Natural killer cell (primary cell): ENCODE measurements at regions not wholly inside any gene's neighbourhood (a gene's known extent, or its start where the extent isn't known, plus 50 kb on each side); places are given as distances from the start of the nearest gene placed in this dataset.

ENCODE experiments used
- ATAC-seq, 3 donors: fragments of 150-1000 bp in 2 of 3; fragments of 200-7000 bp in 1 of 3; cut with Tn5 transposase; 1 replicate in 1 of 3; 2 replicates in 2 of 3; pipeline ENCODE4 v1.10.0; 2021; ENCODE audit warnings: mild to moderate bottlenecking in 2 of 3, moderate library complexity in 2 of 3
- DNase-seq, 2 donors: peaks; one replicate each; pipeline versions ENCODE4 v3.0.0 to v3.0.0-alpha.2; 2013 to 2021; ENCODE audit warnings: mixed read lengths in 1 of 2
- H3K27ac ChIP-seq: one replicate; pipeline ENCODE4 v1.5.1; 2013; ENCODE audit warnings: mild to moderate bottlenecking, low read length
- H3K27me3 ChIP-seq: one replicate; pipeline ENCODE4 v1.6.1; 2013; ENCODE audit warnings: low read length; ENCODE audit not compliant: control insufficient read depth, insufficient read depth
- H3K36me3 ChIP-seq: one replicate; pipeline ENCODE4 v1.6.1; 2013; ENCODE audit warnings: low read length; ENCODE audit not compliant: control insufficient read depth, insufficient read depth
- H3K4me1 ChIP-seq: one replicate; pipeline ENCODE4 v1.6.1; 2013; ENCODE audit warnings: low read length; ENCODE audit not compliant: control insufficient read depth, insufficient read depth
- H3K4me3 ChIP-seq: one replicate; pipeline ENCODE4 v1.5.1; 2013; ENCODE audit warnings: low read length
- H3K9me3 ChIP-seq: one replicate; pipeline ENCODE4 v1.6.1; 2013; ENCODE audit warnings: low read length; ENCODE audit not compliant: control insufficient read depth, insufficient read depth
- H3K27ac Mint-ChIP-seq, 2 donors: one replicate each; pipeline ENCODE4 v1.8.0; 2022; ENCODE audit warnings: mild to moderate bottlenecking in 2 of 2, mixed read lengths in 2 of 2, moderate library complexity in 1 of 2
- H3K27me3 Mint-ChIP-seq, 2 donors: one replicate each; pipeline ENCODE4 v1.8.0; 2022; ENCODE audit warnings: low read depth in 2 of 2, mixed read lengths in 2 of 2
- H3K36me3 Mint-ChIP-seq: one replicate; pipeline ENCODE4 v1.8.0; 2022; ENCODE audit warnings: mixed read lengths
- H3K4me1 Mint-ChIP-seq, 2 donors: one replicate each; pipeline ENCODE4 v1.8.0; 2022; ENCODE audit warnings: mixed read lengths in 2 of 2
- H3K4me3 Mint-ChIP-seq: one replicate; pipeline ENCODE4 v1.8.0; 2022; ENCODE audit warnings: mild to moderate bottlenecking, moderate library complexity, mixed read lengths
- H3K9me3 Mint-ChIP-seq, 2 donors: one replicate each; pipeline ENCODE4 v1.8.0; 2022; ENCODE audit warnings: mixed read lengths in 2 of 2
- WGBS: methylation state at CpG from one replicate; pipeline ENCODE4 v1.1.7; 2013; ENCODE audit warnings: missing lambda C conversion rate; ENCODE audit not compliant: insufficient coverage; 5-methylcytosine and 5-hydroxymethylcytosine counted together
- intact Hi-C: fragments of 100-400 bp; cut with micrococcal nuclease; formaldehyde crosslinking; loops from one replicate; pipeline ENCODE4 v1.14.2; 2022
- TF ChIP-seq, protein P1 (sequence below): fragments of 200-600 bp; IDR thresholded peaks from one replicate; pipeline ENCODE4 v1.8.0; 2022; ENCODE audit warnings: antibody characterized with exemption

DNA sequence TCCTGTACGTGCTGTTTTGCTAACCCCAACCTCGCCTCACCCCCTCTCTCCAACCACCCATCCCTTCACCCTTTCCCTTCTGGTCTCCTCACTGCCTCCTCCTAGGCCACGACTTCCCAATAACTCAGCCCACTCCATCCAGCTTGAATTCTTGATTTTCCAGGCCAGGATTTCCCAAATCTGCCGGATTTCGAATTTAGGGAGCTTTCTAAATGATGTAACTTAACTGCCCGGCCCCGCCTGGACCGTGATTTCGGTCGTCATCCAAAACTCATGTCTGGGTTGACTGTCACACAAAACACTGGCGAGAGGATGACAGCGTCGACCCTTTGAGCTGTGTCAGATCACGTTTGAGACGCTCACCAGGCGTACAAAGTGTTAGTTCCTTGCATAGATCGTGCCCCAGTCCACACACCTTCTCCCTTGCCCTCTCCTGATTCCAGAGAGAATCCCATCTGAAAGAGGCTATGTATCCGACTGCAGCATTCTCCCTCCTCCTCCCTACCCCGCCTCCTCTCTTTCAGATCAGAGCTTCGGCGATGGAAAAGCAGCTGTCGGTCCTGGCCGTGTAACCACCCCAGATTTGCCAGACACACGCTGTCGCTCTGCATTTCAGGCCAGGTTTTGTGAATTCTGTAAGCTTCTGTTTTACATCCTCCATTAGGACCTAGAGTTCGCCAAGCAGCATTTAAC is 168.2 kb downstream of the GPX5 start:
- no peak overlapping the region for H3K4me3 Mint-ChIP-seq
- Histone ChIP-seq H3K4me1 (no peaks in the 10 kb centered on the region), H3K27ac (no peak overlapping the region), H3K4me3 (no peak overlapping the region), H3K27me3 (peaks cover 33% of the 10 kb centered on the region), H3K9me3 (no peaks in the 10 kb centered on the region), H3K36me3 (no peaks in the 10 kb centered on the region)
- DNase-seq = no peak
- no peak overlapping the region for H3K27ac Mint-ChIP-seq
- TF ChIP-seq, protein P1, sequence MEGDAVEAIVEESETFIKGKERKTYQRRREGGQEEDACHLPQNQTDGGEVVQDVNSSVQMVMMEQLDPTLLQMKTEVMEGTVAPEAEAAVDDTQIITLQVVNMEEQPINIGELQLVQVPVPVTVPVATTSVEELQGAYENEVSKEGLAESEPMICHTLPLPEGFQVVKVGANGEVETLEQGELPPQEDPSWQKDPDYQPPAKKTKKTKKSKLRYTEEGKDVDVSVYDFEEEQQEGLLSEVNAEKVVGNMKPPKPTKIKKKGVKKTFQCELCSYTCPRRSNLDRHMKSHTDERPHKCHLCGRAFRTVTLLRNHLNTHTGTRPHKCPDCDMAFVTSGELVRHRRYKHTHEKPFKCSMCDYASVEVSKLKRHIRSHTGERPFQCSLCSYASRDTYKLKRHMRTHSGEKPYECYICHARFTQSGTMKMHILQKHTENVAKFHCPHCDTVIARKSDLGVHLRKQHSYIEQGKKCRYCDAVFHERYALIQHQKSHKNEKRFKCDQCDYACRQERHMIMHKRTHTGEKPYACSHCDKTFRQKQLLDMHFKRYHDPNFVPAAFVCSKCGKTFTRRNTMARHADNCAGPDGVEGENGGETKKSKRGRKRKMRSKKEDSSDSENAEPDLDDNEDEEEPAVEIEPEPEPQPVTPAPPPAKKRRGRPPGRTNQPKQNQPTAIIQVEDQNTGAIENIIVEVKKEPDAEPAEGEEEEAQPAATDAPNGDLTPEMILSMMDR = no peak
- intact Hi-C loops = no loop called here
- peaks cover 6% of the 10 kb centered on the region for H3K36me3 Mint-ChIP-seq
- H3K4me1 Mint-ChIP-seq = no peaks in the 10 kb centered on the region
- ATAC-seq = no peak
- no peaks in the 10 kb centered on the region for H3K9me3 Mint-ChIP-seq
- 13% methylated on average over 25 of the region's 26 CpGs for WGBS
- peaks cover 74 to 99% of the 10 kb centered on the region in 2 donors for H3K27me3 Mint-ChIP-seq

DNA sequence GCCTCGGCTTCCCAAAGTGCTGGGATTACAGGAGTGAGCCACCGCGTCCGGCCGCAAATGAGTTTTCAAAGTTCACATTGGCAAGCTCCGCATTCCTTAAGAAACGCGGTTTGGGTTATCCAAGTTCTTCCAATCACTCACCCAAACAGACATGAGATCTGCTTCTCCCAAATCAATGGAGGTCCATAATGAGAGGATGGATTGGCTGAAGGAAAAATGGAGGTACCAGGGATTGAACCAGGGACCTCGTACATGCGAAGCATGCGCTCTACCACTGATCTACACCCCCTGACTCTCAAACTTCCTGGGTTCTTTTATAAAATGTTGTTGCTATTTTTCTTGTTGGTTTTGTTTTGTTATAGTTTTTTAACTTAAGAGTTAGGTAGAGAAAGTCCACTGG is 170.0 kb downstream of the GPX5 start:
- 28% methylated on average over 8 of the region's 11 CpGs for WGBS
- TF ChIP-seq, protein P1 = no peak
- H3K36me3 Mint-ChIP-seq = peaks cover 6% of the 10 kb centered on the region
- Histone ChIP-seq H3K27me3 (peaks cover 35% of the 10 kb centered on the region), H3K9me3 (no peaks in the 10 kb centered on the region), H3K27ac (no peak overlapping the region), H3K36me3 (no peaks in the 10 kb centered on the region), H3K4me1 (no peaks in the 10 kb centered on the region), H3K4me3 (no peak overlapping the region)
- DNase-seq = no peak
- intact Hi-C loops = no loop called here
- no peak for ATAC-seq
- no peak overlapping the region for H3K27ac Mint-ChIP-seq
- H3K27me3 Mint-ChIP-seq = peaks cover 69 to 97% of the 10 kb centered on the region in 2 donors
- H3K4me3 Mint-ChIP-seq = no peak overlapping the region
- no peaks in the 10 kb centered on the region for H3K9me3 Mint-ChIP-seq
- H3K4me1 Mint-ChIP-seq = no peaks in the 10 kb centered on the region

DNA sequence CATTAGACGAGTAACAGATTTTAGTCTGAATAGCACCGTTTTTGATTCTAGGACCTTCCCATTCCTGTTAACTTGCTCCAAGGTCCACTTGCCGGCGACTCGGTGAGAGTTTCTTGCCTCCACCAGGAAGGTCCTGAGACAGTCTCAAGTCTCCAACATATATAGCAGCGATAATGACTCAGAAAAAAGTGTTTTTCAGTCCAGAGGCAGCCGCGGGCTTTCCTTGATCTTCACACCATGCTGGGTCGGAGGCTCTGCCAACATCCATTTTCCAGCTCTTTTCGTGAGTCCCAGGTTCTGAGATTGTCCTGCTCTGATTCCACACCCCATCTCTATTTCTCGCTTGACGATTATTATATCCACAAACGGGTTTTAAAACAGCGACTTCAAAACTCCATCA is 170.5 kb downstream of the GPX5 start:
- Histone ChIP-seq H3K4me3 (no peak overlapping the region), H3K4me1 (no peaks in the 10 kb centered on the region), H3K9me3 (no peaks in the 10 kb centered on the region), H3K27me3 (peaks cover 35% of the 10 kb centered on the region), H3K36me3 (no peaks in the 10 kb centered on the region), H3K27ac (no peak overlapping the region)
- Mint-ChIP-seq H3K4me1 (no peaks in the 10 kb centered on the region), H3K9me3 (no peaks in the 10 kb centered on the region), H3K4me3 (no peak overlapping the region), H3K27me3 (peaks cover 65 to 96% of the 10 kb centered on the region in 2 donors), H3K27ac (no peak overlapping the region), H3K36me3 (peaks cover 6% of the 10 kb centered on the region)
- intact Hi-C loops = no loop called here
- 21% methylated on average over 14 of the region's 14 CpGs for WGBS
- DNase-seq (no peak), ATAC-seq (no peak)
- TF ChIP-seq, protein P1 = no peak

- peaks cover 35% of the 10 kb centered on the region for H3K27me3 ChIP-seq
- no peak overlapping the region for H3K27ac Mint-ChIP-seq
- 22% methylated on average over 8 of the region's 9 CpGs for WGBS
Observed at GRCh38 chr6:28696682-28697081, 171.0 kb downstream of the GPX5 start.

More at GRCh38 chr6:28696682-28697081, 171.0 kb downstream of the GPX5 start:
- H3K36me3 ChIP-seq = no peaks in the 10 kb centered on the region
- no peak overlapping the region for H3K4me3 ChIP-seq
- no peak for ATAC-seq
- TF ChIP-seq, protein P1 = no peak
- H3K4me3 Mint-ChIP-seq = no peak overlapping the region
- no peaks in the 10 kb centered on the region for H3K4me1 Mint-ChIP-seq
- H3K9me3 ChIP-seq = no peaks in the 10 kb centered on the region
- intact Hi-C loops = no loop called here
- no peak for DNase-seq
- no peaks in the 10 kb centered on the region for H3K4me1 ChIP-seq
- no peaks in the 10 kb centered on the region for H3K9me3 Mint-ChIP-seq
- peaks cover 61 to 91% of the 10 kb centered on the region in 2 donors for H3K27me3 Mint-ChIP-seq
- peaks cover 6% of the 10 kb centered on the region for H3K36me3 Mint-ChIP-seq
- no peak overlapping the region for H3K27ac ChIP-seq
